ENCODE measurements at regions not wholly inside any gene's neighbourhood (a gene's known extent, or its start where the extent isn't known, plus 50 kb on each side); places are given as distances from the start of the nearest gene placed in this dataset.

DNA sequence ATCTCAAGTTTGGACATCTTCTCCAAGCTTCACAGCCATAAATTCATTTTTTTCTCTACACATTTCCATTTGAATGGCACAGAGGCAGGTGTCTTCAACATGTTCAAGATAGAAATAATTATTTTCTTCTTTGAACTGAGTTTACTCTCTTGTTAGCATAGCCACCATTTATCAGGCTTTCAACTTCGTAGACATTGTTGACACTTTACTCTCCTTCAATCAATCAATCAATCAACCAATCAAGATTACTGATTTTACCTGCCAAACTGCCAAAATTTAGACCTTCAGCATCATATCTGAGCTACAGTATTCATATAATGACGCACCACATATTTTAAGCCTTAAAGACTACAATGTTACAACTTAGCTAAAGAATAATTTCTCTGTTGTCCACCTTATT, 300.1 kb upstream of the LUZP2 start:
- TF ChIP-seq, protein P1, sequence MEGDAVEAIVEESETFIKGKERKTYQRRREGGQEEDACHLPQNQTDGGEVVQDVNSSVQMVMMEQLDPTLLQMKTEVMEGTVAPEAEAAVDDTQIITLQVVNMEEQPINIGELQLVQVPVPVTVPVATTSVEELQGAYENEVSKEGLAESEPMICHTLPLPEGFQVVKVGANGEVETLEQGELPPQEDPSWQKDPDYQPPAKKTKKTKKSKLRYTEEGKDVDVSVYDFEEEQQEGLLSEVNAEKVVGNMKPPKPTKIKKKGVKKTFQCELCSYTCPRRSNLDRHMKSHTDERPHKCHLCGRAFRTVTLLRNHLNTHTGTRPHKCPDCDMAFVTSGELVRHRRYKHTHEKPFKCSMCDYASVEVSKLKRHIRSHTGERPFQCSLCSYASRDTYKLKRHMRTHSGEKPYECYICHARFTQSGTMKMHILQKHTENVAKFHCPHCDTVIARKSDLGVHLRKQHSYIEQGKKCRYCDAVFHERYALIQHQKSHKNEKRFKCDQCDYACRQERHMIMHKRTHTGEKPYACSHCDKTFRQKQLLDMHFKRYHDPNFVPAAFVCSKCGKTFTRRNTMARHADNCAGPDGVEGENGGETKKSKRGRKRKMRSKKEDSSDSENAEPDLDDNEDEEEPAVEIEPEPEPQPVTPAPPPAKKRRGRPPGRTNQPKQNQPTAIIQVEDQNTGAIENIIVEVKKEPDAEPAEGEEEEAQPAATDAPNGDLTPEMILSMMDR (IDR thresholded peaks at IDR 0.05; ENCODE audit: low read length) = no peak
- no peak for TF ChIP-seq EZH2 (optimal IDR thresholded peaks at IDR 0.05; ENCODE audit: low read depth, low read length)

Data from MM.1S (cell line).